GM12874 (cell line): ENCODE measurements at regions not wholly inside any gene's neighbourhood (a gene's known extent, or its start where the extent isn't known, plus 50 kb on each side); places are given as distances from the start of the nearest gene placed in this dataset.

ENCODE experiments used
- TF ChIP-seq, protein P1 (sequence below): IDR thresholded peaks from 2 replicates; pipeline ENCODE4 v1.5.1; 2011; ENCODE audit warnings: low read depth, mild to moderate bottlenecking, control low read depth, low read length, moderate library complexity; ENCODE audit not compliant: insufficient read depth

- TF ChIP-seq, protein P1, sequence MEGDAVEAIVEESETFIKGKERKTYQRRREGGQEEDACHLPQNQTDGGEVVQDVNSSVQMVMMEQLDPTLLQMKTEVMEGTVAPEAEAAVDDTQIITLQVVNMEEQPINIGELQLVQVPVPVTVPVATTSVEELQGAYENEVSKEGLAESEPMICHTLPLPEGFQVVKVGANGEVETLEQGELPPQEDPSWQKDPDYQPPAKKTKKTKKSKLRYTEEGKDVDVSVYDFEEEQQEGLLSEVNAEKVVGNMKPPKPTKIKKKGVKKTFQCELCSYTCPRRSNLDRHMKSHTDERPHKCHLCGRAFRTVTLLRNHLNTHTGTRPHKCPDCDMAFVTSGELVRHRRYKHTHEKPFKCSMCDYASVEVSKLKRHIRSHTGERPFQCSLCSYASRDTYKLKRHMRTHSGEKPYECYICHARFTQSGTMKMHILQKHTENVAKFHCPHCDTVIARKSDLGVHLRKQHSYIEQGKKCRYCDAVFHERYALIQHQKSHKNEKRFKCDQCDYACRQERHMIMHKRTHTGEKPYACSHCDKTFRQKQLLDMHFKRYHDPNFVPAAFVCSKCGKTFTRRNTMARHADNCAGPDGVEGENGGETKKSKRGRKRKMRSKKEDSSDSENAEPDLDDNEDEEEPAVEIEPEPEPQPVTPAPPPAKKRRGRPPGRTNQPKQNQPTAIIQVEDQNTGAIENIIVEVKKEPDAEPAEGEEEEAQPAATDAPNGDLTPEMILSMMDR: no peak
Observed at GRCh38 chr20:41726727-41727126, 108.5 kb upstream of the CHD6 start.

DNA sequence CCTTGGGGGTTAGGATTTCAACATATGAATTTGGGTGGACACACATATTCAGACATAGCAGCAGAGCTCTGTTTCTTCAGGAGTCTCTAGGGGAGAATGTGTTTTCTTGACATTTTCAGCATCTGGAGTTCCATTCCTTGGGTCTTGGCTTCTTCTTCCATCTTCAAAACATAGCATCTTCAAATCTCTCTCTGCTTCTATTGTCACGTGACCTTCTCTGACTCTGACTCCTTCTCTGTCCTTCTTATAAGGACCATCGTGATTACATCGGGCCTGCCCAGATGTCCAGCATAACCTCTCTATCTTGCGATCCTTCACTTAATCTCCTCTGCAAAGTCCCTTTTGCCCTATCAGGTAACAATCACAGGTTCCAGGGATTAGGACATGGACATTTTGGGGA is 101.0 kb upstream of the CHD6 start:
- TF ChIP-seq, protein P1: no peak

GRCh38 chr20:41717483-41717882 is 99.3 kb upstream of the CHD6 start:
- TF ChIP-seq, protein P1: no peak

GRCh38 chr20:41716911-41717310 is 98.7 kb upstream of the CHD6 start:
- TF ChIP-seq, protein P1: no peak

DNA sequence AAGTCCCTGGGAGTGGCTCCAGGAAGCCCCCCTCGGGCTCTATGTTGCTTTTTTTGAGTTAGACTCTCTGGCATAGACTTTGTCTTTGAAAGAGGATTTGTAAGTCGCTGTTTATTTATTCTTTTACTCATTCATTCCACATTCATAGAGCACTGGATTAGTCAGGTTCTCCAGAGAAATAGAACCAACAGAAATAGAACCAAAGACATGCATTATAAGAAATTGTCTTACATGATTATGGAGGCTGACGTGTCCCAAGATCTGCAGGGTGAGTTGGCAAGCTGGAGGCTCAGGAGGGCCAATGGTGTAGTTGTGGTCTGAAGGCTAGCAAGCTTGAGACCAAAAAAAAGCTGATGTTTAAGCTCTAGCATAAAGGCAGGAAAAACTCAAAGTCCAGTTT is 98.3 kb upstream of the CHD6 start:
- TF ChIP-seq, protein P1: no peak

- TF ChIP-seq, protein P1: no peak
Observed at GRCh38 chr20:41715526-41715925, 97.3 kb upstream of the CHD6 start.

- TF ChIP-seq, protein P1: no peak
Observed at GRCh38 chr20:41714030-41714429, 95.9 kb upstream of the CHD6 start.

DNA sequence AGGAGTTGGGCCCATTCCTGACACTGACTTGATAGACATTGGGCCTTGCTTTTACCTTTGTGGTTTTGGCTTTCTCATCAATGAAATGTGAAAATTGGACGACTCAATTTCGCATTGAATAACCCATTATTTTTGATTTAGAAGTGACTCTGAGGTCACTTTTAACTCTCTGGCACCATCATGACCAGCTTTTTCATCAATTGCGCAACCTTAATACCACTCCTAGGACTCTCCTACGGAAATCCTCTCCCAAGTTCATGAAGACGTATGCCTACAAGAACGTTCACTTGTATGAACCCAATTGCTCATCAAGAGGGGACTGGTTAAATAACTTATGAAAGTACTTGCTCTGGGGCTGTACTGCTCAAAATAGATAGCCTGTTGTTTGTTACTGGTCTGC is 86.7 kb upstream of the CHD6 start:
- TF ChIP-seq, protein P1: no peak
